Gastrocnemius medialis (tissue), 4 donors: ENCODE measurements at regions not wholly inside any gene's neighbourhood (a gene's known extent, or its start where the extent isn't known, plus 50 kb on each side); places are given as distances from the start of the nearest gene placed in this dataset.
A peak's percentile ranks its signal among the peaks of the same experiment; 100 is the strongest.

ENCODE experiments used
- ATAC-seq, 2 donors: fragments of 150-250 bp; one replicate each; pipeline ENCODE4 v1.9.1; 2016
- DNase-seq, 2 donors: peaks; one replicate each; pipeline ENCODE4 v3.0.0-alpha.2; 2019
- H3K27ac ChIP-seq, 4 donors: fragments of 200-600 bp; sonication (generic); 1 replicate in 1 of 4; 2 replicates in 3 of 4; pipeline ENCODE4 v1.5.1; 2016 to 2018; ENCODE audit warnings: mild to moderate bottlenecking in 2 of 4, moderate library complexity in 1 of 4
- H3K27me3 ChIP-seq, 3 donors: fragments of 200-600 bp; sonication (generic) in 2 of 3; 1 replicate in 1 of 3; 2 replicates in 2 of 3; pipeline versions ENCODE4 v1.5.1 to v1.6.0; 2016 to 2019; ENCODE audit warnings: mild to moderate bottlenecking in 1 of 3, moderate library complexity in 1 of 3
- H3K36me3 ChIP-seq, 2 donors: fragments of 200-600 bp; sonication (generic) in 1 of 2; one replicate each; pipeline ENCODE4 v1.5.1; 2017 to 2018
- H3K4me1 ChIP-seq, 2 donors: fragments of 200-600 bp; sonication (generic) in 1 of 2; one replicate each; pipeline ENCODE4 v1.5.1; 2016 to 2017; ENCODE audit warnings: mild to moderate bottlenecking in 2 of 2
- H3K4me3 ChIP-seq, 4 donors: fragments of 200-600 bp; sonication (generic) in 3 of 4; 1 replicate in 1 of 4; 2 replicates in 3 of 4; pipeline ENCODE4 v1.5.1; 2016 to 2019; ENCODE audit warnings: mild to moderate bottlenecking in 2 of 4
- H3K9me3 ChIP-seq, 3 donors: fragments of 200-600 bp; sonication (generic) in 2 of 3; 1 replicate in 1 of 3; 2 replicates in 2 of 3; pipeline ENCODE4 v1.5.1; 2016 to 2019
- CTCF ChIP-seq, 5 experiments: fragments of 450-650 bp in 3 of 5; fragments of 200-600 bp in 2 of 5; sonication (generic) in 2 of 5; IDR thresholded peaks in 4 of 5; conservative IDR thresholded peaks in 1 of 5; 1 replicate in 4 of 5; 2 replicates in 1 of 5; pipeline ENCODE4 v1.5.1; 2016 to 2019; ENCODE audit warnings: antibody characterized with exemption in 5 of 5, mild to moderate bottlenecking in 3 of 5, moderate library complexity in 3 of 5
- POLR2A ChIP-seq, 2 donors: fragments of 450-650 bp; IDR thresholded peaks; one replicate each; pipeline ENCODE4 v1.6.1; 2017; ENCODE audit warnings: antibody characterized with exemption in 2 of 2, mild to moderate bottlenecking in 2 of 2, moderate library complexity in 2 of 2
- in situ Hi-C, 4 donors: fragments of 200-750 bp; cut with MboI; loops; one replicate each; pipeline versions ENCODE4 v1.15.0 to v1.8.0; 2017; ENCODE audit warnings: low sequenced_read_pairs in 4 of 4
- intact Hi-C: fragments of 100-400 bp; cut with DNase I; formaldehyde crosslinking; loops from one replicate; pipeline ENCODE4 v1.15.1; 2023; ENCODE audit warnings: low total_unique reads

- DNase-seq (no peak), ATAC-seq (no peak)
- Histone ChIP-seq H3K4me1 (no peaks in the 10 kb centered on the region), H3K27me3 (no peaks in the 10 kb centered on the region), H3K27ac (no peak overlapping the region), H3K9me3 (no peaks in the 10 kb centered on the region), H3K36me3 (no peaks in the 10 kb centered on the region), H3K4me3 (no peak overlapping the region)
- TF ChIP-seq CTCF (IDR thresholded peaks at IDR 0.05 in 4 of 5, conservative IDR thresholded peaks at IDR 0.05 in 1 of 5) (no peak), POLR2A (IDR thresholded peaks at IDR 0.05) (no peak)
- intact Hi-C loops (no loop called here), in situ Hi-C loops (loop anchor here in 3 of 4 donors (10.0 to 25.0 kb wide), 4 partner anchors 416 to 791 kb away; no protein-coding TSS in a partner anchor)
Measured at GRCh38 chr3:24678021-24678420, 183.4 kb upstream of the THRB start.

GRCh38 chr3:24678421-24678865 is 183.8 kb upstream of the THRB start:
- H3K27ac ChIP-seq: no peak overlapping the region

GRCh38 chr3:24679429-24679828 is 184.8 kb upstream of the THRB start:
- Histone ChIP-seq H3K9me3 (no peaks in the 10 kb centered on the region), H3K27me3 (no peaks in the 10 kb centered on the region), H3K36me3 (no peaks in the 10 kb centered on the region), H3K27ac (no peak overlapping the region), H3K4me3 (no peak overlapping the region), H3K4me1 (peaks cover 7 to 9% of the 10 kb centered on the region in 2 donors)
- in situ Hi-C loops (loop anchor here in 3 of 4 donors (10.0 to 25.0 kb wide), 4 partner anchors 417 to 792 kb away; no protein-coding TSS in a partner anchor), intact Hi-C loops (no loop called here)
- DNase-seq: no peak
- ATAC-seq: no peak
- no peak for TF ChIP-seq POLR2A (IDR thresholded peaks at IDR 0.05)
- no peak for TF ChIP-seq CTCF (IDR thresholded peaks at IDR 0.05 in 4 of 5, conservative IDR thresholded peaks at IDR 0.05 in 1 of 5)

More at GRCh38 chr3:24678421-24678865, 183.8 kb upstream of the THRB start:
- Histone ChIP-seq H3K4me1 (no peaks in the 10 kb centered on the region), H3K36me3 (no peaks in the 10 kb centered on the region), H3K9me3 (no peaks in the 10 kb centered on the region), H3K27me3 (no peaks in the 10 kb centered on the region), H3K4me3 (no peak overlapping the region)
- no peak for TF ChIP-seq CTCF (IDR thresholded peaks at IDR 0.05 in 4 of 5, conservative IDR thresholded peaks at IDR 0.05 in 1 of 5)
- TF ChIP-seq POLR2A (IDR thresholded peaks at IDR 0.05): no peak
- intact Hi-C loops: no loop called here
- in situ Hi-C loops: loop anchor here in 3 of 4 donors (10.0 to 25.0 kb wide), 4 partner anchors 416 to 791 kb away; no protein-coding TSS in a partner anchor
- ATAC-seq: no peak
- DNase-seq: no peak

DNA sequence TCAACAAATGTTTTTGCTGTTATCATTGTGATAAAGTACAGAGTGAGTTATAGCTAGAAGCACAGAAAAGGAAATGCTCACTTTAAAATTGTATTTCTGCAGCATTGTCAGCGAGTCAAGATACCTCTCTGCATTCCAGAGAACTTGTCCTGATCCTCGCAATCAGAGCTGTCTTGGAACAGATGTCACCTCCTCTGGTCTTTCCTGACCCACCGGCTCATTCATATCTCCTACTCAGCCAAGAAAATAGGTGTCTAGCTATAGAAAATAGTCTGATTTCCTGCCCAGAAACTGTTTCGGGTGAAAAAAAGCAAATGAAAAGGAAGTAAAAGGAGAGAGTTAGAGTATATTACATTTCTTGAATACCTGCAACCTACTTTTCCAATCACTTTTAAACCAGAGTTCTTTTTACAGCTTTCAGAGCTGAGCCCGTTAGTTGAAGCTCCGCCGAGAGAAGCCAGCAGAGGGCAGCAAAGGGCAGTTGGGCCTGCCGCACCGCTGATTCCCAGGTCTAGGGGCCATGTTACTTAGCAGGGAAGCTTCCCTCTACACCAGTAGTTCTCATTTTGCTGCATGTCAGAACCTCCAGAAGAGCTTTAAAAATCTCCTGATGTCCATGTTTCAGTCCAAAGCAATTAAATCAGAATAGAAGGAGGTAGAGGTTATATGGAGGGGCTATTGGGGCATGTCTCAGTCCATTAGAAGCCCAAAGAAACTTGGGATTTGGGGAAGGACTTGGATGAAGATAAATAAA is 185.7 kb upstream of the THRB start:
- no peak overlapping the region for H3K4me3 ChIP-seq
- no peaks in the 10 kb centered on the region for H3K9me3 ChIP-seq
- H3K27me3 ChIP-seq: no peaks in the 10 kb centered on the region
- intact Hi-C loops: loop anchor here (5.0 to 10.0 kb wide), 3 partner anchors 496 to 793 kb away; no protein-coding TSS in a partner anchor
- in situ Hi-C loops: loop anchor here (5.0 to 25.0 kb wide), 5 partner anchors 418 to 793 kb away; no protein-coding TSS in a partner anchor
- H3K4me1 ChIP-seq: peaks cover 12 to 15% of the 10 kb centered on the region in 2 donors
- DNase-seq (peak in 1 of 2 donors; percentile 33), ATAC-seq (peak; percentile 53 to 70)
- no peak overlapping the region for H3K27ac ChIP-seq
- no peak for TF ChIP-seq POLR2A (IDR thresholded peaks at IDR 0.05)
- peak; percentile 36 to 81 (median 57) for TF ChIP-seq CTCF (IDR thresholded peaks at IDR 0.05 in 4 of 5, conservative IDR thresholded peaks at IDR 0.05 in 1 of 5)
- H3K36me3 ChIP-seq: no peaks in the 10 kb centered on the region
